IPS-18a (cell line): ENCODE measurements at regions not wholly inside any gene's neighbourhood (a gene's known extent, or its start where the extent isn't known, plus 50 kb on each side); places are given as distances from the start of the nearest gene placed in this dataset.

Experiments used
- H3K27ac ChIP-seq: one replicate; pipeline ENCODE4 v1.5.1; 2013; ENCODE audit warnings: low read length
- H3K27me3 ChIP-seq: one replicate; pipeline ENCODE4 v1.6.1; 2013; ENCODE audit warnings: mild to moderate bottlenecking, low read length; ENCODE audit not compliant: control insufficient read depth, insufficient read depth
- H3K36me3 ChIP-seq: one replicate; pipeline ENCODE4 v1.6.1; 2013; ENCODE audit warnings: low read depth, low read length; ENCODE audit not compliant: control insufficient read depth
- H3K4me1 ChIP-seq: one replicate; pipeline ENCODE4 v1.6.1; 2013; ENCODE audit warnings: low read depth, low read length; ENCODE audit not compliant: control insufficient read depth
- H3K4me3 ChIP-seq: one replicate; pipeline ENCODE4 v1.5.1; 2013; ENCODE audit warnings: low read length
- H3K9ac ChIP-seq: one replicate; pipeline ENCODE4 v1.6.1; 2013; ENCODE audit warnings: mild to moderate bottlenecking, low read length, moderate library complexity
- H3K9me3 ChIP-seq: one replicate; pipeline ENCODE4 v1.6.1; 2013; ENCODE audit warnings: low read depth, low read length; ENCODE audit not compliant: control insufficient read depth

DNA sequence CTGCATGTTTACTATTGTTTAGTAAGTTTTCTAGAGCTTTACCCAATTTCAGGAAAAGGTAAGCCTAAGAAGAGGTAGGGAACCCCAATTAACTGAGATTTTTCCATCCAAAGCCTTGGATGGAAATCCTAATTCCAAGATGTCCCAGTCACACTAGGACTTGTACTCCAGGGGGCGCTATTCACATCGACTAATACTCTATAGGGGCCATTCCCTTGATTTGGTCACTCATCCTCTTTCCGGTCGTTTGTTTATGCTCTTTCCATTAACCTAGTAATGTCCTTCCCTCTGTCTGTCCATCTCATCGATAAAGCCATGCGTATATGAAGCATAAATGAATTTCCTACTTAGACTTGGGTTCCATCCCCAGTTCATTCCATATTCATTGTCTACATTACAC lies 80.8 kb upstream of the FUCA2 start:
- H3K27ac ChIP-seq: no peak overlapping the region
- no peaks in the 10 kb centered on the region for H3K36me3 ChIP-seq
- H3K9me3 ChIP-seq: no peaks in the 10 kb centered on the region
- H3K9ac ChIP-seq: no peak overlapping the region
- H3K4me3 ChIP-seq: no peak overlapping the region
- H3K27me3 ChIP-seq: no peaks in the 10 kb centered on the region
- H3K4me1 ChIP-seq: peaks cover 8% of the 10 kb centered on the region

DNA sequence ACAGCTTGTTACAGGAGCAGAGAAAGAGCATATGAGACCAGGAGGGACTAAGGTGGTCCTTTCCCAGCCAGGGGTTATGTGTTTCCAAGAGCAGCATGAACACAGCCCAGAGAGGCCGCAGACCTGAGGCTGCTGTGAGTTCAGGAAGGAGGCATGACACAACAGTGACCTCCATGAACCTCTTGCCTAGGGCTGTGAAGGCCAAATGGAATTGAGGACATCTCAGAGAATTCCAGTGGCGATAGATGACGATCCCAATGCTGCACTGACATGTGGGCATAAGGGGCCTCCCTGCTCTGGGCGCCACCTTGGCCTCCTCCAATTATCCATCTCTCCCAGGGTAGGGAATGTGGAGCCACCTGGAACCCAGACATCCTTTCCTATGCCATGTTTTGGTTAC lies 79.9 kb upstream of the FUCA2 start:
- Histone ChIP-seq H3K4me1 (peaks cover 8% of the 10 kb centered on the region), H3K27ac (no peak overlapping the region), H3K9ac (no peak overlapping the region), H3K9me3 (no peaks in the 10 kb centered on the region), H3K36me3 (no peaks in the 10 kb centered on the region), H3K27me3 (no peaks in the 10 kb centered on the region), H3K4me3 (no peak overlapping the region)

DNA sequence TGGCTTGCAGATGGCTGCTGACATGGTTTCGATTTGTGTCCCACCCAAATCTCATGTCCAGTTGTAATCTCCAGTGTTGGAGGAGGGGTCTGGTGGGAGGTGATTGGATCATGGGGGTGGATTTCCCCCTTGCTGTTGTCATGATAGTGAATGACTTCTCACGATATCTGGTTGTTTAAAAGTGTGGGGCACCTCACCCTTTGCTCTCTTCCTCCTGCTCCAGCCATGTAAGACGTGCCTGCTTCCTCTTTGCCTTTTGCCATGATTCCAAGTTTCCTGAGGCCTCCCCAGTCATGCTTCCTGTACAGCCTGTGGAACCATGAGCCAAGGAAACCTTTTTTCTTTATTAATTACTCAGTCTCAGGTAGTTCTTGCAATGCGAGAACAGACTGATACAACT lies 77.6 kb upstream of the FUCA2 start:
- H3K36me3 ChIP-seq: no peaks in the 10 kb centered on the region
- no peak overlapping the region for H3K4me3 ChIP-seq
- no peak overlapping the region for H3K9ac ChIP-seq

DNA sequence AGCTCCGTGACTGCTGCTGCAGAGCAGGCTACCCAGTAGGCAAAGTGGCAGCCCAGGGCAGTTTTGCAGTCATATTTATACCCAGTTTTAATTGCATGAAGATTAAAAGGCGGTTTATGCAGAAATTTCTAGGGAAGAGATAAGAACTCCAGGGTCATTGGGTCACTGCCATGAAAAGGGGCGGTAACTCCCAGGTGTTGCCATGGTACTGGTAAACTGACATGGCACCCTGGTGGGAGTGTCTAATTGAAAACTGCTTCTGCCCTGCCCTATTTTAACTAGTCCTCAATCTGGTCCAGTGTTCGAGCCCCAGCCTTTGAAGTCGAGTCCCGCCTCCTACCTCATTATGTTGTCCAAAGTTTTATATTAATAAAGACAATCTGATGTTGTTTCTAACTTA lies 75.0 kb upstream of the FUCA2 start:
- Histone ChIP-seq H3K27me3 (no peaks in the 10 kb centered on the region), H3K9ac (no peak overlapping the region), H3K27ac (no peak overlapping the region), H3K36me3 (no peaks in the 10 kb centered on the region), H3K4me3 (no peak overlapping the region), H3K9me3 (no peaks in the 10 kb centered on the region), H3K4me1 (no peaks in the 10 kb centered on the region)

More for the DNA sequence above, 77.6 kb upstream of the FUCA2 start:
- no peaks in the 10 kb centered on the region for H3K9me3 ChIP-seq
- H3K27me3 ChIP-seq: no peaks in the 10 kb centered on the region
- H3K27ac ChIP-seq: no peak overlapping the region
- H3K4me1 ChIP-seq: no peaks in the 10 kb centered on the region

DNA sequence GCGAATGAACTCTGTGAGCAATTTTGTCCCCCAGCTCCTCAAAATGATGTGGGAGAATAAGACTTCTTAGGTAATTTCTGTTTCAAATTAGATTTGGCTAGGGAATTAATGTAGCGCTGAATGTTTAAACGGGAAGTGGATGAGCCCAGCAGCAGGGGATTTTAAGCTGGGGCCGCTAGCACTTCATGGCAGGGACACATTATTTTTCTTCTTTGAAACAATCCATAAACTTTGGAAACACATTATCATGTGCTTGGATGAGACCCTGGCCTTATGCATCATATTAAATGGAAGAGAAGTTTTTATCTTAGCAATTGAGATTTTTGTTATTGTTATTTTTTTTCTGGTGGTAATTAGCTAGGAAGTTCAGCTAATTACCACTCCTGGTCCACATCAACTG lies 74.2 kb upstream of the FUCA2 start:
- Histone ChIP-seq H3K36me3 (no peaks in the 10 kb centered on the region), H3K9ac (no peak overlapping the region), H3K4me1 (no peaks in the 10 kb centered on the region), H3K4me3 (no peak overlapping the region), H3K9me3 (no peaks in the 10 kb centered on the region), H3K27ac (no peak overlapping the region), H3K27me3 (no peaks in the 10 kb centered on the region)

DNA sequence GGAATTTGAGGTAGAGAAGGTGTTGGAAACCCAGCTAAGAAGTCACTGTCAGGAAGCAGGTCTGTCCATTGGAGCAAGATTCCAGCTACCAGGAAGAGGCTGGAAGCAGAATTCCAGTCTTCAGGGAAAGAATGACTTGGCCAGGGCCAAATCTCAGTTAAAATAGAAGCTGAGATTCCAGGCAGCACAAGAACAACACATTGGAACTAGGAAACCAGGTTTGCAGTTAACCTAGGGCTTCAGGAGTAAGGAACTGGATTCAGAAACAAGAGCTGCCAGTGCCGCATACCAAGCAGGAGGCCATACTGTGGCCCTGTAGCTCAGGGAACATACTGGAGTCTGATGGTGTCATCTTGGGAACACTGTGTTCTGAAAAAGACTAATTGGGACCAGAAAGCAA lies 73.7 kb upstream of the FUCA2 start:
- H3K36me3 ChIP-seq: no peaks in the 10 kb centered on the region
- H3K9me3 ChIP-seq: no peaks in the 10 kb centered on the region
- no peak overlapping the region for H3K4me3 ChIP-seq
- H3K27ac ChIP-seq: no peak overlapping the region
- no peaks in the 10 kb centered on the region for H3K27me3 ChIP-seq
- no peak overlapping the region for H3K9ac ChIP-seq
- no peaks in the 10 kb centered on the region for H3K4me1 ChIP-seq

DNA sequence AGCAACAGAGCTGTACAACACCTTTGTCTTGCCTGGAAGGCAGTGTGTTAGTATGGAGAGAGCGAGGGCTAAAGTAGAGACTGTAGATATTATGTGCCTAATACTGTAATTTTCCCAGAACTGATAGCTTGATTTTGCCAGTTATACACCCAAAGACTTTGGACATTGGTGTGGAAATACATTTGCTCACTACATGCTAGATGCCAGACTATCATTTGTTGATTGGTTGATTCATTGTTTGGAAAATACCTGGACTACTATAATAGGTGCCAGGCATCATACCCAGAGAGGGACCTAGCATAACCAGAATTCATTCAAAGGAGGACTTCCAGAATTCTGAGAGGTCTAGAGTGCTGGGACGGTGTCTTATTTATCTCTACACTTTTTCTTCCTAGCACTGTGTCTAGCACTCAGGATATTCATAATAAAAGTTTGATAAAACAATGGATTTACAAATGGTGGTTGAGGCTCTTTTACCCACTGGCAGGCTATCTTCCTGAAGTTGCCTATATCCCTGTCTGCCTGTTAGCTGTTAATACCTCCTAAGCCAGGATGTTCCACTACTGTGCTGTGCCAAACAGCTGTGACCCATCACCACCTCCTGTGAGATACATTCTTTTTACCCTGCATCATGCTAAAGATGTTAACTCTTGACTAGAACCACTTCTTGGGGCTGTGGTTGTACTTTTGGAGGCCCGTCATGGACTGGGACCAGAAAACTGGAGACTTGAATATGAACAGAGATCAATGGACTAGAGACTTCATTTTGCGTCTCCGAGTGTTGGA lies 72.2 kb upstream of the FUCA2 start:
- H3K4me1 ChIP-seq: no peaks in the 10 kb centered on the region
- no peak overlapping the region for H3K4me3 ChIP-seq
- no peaks in the 10 kb centered on the region for H3K36me3 ChIP-seq
- no peaks in the 10 kb centered on the region for H3K27me3 ChIP-seq
- no peak overlapping the region for H3K9ac ChIP-seq
- no peaks in the 10 kb centered on the region for H3K9me3 ChIP-seq
- no peak overlapping the region for H3K27ac ChIP-seq

DNA sequence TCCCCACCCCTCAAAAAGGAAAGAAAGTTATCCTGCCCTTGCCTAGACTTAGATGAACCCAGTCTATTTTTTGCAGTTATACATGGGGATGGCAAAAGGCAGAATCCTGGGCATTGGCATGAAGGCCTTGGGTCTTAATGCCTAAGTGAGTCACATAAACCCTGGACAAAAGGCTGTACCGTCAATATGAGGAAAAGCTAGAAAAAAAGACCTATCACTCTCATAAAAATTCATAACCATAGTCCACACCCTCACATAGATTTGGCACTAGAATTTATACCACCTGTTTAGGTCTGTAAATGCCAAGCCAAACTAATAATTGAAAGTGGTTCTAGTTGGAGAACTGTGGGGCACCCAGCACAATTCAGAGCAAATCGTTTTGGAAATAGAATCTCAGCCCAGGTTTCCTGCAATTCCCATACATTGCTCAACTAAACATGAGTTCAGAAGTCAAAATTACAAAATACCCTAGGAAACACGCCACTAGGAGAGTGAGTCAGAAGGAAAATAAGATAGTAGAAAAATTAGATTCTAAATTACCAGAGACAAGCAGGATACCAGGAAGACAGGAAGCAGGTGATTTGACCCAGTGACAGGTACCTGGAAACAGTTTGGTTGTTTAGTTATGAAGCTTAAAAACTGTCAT lies 70.4 kb upstream of the FUCA2 start:
- no peaks in the 10 kb centered on the region for H3K9me3 ChIP-seq
- no peaks in the 10 kb centered on the region for H3K36me3 ChIP-seq
- H3K4me1 ChIP-seq: no peaks in the 10 kb centered on the region
- no peak overlapping the region for H3K27ac ChIP-seq
- no peaks in the 10 kb centered on the region for H3K27me3 ChIP-seq
- no peak overlapping the region for H3K4me3 ChIP-seq
- no peak overlapping the region for H3K9ac ChIP-seq

DNA sequence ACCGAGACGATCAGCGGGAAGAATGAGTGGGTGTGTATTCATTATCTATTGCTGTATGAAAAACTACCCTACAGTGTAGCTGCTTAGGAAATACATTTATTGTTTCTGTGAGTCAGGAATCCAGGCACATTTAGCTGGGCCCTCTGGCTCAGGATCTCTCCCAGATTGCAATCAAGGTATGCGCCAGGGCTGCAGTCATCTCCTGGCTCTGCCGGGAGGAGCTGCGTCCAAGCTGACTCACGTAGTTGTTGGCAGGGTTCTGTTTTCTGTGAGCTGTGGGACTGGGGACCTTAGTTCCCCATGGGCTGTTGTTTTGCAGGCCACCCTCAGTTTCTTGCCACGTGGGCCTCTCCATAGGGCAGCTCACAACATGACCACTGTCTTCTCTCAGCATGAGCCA lies 68.2 kb upstream of the FUCA2 start:
- Histone ChIP-seq H3K36me3 (no peaks in the 10 kb centered on the region), H3K27me3 (no peaks in the 10 kb centered on the region), H3K4me1 (no peaks in the 10 kb centered on the region), H3K4me3 (no peak overlapping the region), H3K9me3 (no peaks in the 10 kb centered on the region), H3K27ac (no peak overlapping the region), H3K9ac (no peak overlapping the region)

DNA sequence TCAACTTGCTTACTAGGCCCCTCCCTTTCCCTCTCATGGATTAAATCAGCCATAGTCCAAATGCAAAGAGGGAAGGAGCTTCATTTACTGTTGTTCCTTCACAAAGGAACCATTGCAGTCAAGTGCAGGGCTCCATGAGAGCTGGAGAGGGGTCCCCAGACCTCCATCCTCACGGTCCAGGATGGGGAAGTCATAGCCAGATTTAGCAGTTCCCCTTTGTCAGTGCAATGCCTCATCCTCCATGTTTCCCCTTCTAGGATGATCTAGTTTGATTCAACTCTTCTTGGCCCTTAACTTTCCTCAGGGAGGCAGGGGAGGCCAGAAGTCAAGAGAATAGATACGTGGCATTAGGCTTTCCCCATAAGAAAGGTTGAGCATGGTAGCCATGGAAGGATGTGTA lies 66.5 kb upstream of the FUCA2 start:
- no peak overlapping the region for H3K4me3 ChIP-seq
- no peaks in the 10 kb centered on the region for H3K27me3 ChIP-seq
- H3K9ac ChIP-seq: no peak overlapping the region
- no peaks in the 10 kb centered on the region for H3K4me1 ChIP-seq
- no peaks in the 10 kb centered on the region for H3K9me3 ChIP-seq
- H3K27ac ChIP-seq: no peak overlapping the region
- no peaks in the 10 kb centered on the region for H3K36me3 ChIP-seq

DNA sequence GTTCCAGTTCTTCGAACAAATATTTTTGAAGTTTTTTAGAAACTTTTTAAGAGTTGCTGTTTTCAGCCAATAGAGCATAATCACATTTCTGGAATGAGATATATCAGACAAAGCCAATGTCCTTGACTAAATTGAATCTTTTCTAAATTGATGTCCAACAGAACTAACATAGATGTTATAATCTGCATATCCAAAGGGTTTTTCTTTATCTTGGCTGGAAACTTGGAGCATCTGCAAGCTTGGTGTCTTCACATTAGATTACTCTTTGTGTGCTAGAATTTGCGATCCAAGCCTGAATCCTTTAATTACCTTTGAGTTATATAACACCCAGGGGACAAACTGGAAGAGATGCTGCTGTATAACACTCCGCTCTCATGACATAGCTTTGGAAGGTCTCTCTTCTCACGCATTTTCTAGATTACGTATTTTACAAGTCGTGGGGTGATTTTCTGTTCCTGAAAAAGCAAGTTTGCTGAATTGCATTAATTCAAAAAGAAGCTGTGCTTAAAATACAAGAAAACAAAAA lies 64.4 kb upstream of the FUCA2 start:
- Histone ChIP-seq H3K27me3 (no peaks in the 10 kb centered on the region), H3K9me3 (no peaks in the 10 kb centered on the region), H3K4me1 (peaks cover under 1% of the 10 kb centered on the region), H3K4me3 (no peak overlapping the region), H3K36me3 (no peaks in the 10 kb centered on the region), H3K9ac (no peak overlapping the region), H3K27ac (no peak overlapping the region)

DNA sequence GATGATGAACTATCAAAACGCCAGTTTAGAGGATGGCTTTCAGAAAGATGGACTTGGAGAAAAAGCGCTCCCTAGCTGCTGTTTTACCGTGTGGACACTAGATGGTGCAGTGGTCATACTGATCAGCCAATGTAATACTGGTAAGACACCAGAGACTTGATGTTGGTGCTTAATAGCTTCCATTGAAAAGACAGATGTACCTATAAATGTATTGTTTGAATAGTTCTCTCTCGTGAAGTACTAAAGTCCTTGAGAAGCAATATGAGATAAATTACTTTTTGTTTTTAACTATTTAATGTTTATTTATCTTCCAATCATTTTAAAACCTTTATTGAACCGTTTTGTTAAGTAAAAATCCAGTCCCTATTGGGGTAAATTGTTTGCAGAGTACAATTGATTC lies 63.9 kb upstream of the FUCA2 start:
- Histone ChIP-seq H3K4me3 (no peak overlapping the region), H3K4me1 (peaks cover 6% of the 10 kb centered on the region), H3K36me3 (no peaks in the 10 kb centered on the region), H3K27ac (no peak overlapping the region), H3K9me3 (no peaks in the 10 kb centered on the region), H3K27me3 (no peaks in the 10 kb centered on the region), H3K9ac (no peak overlapping the region)
